OCI-LY1 (cell line): ENCODE measurements at regions not wholly inside any gene's neighbourhood (a gene's known extent, or its start where the extent isn't known, plus 50 kb on each side); places are given as distances from the start of the nearest gene placed in this dataset.
A peak's percentile ranks its signal among the peaks of the same experiment; 100 is the strongest.

Experiments
- H2AFZ ChIP-seq: fragments of 200-600 bp; sonication (generic), shearing (Covaris generic); 2 replicates; pipeline ENCODE4 v1.6.0; 2014; ENCODE audit warnings: antibody characterized with exemption, mild to moderate bottlenecking, low read length
- H3F3A ChIP-seq: fragments of 200-600 bp; sonication (generic), shearing (Covaris generic); 2 replicates; pipeline ENCODE4 v1.6.0; 2014; ENCODE audit warnings: mild to moderate bottlenecking, antibody characterized with exemption, low read length, moderate library complexity; ENCODE audit not compliant: insufficient read depth
- H3K27ac ChIP-seq: fragments of 200-600 bp; sonication (generic); 2 replicates; pipeline ENCODE4 v1.5.1; 2014; ENCODE audit warnings: low read length, mixed run types, mild to moderate bottlenecking, low read depth; ENCODE audit not compliant: poor library complexity, severe bottlenecking
- H3K27me3 ChIP-seq: fragments of 200-600 bp; sonication (generic); 2 replicates; pipeline ENCODE4 v1.6.0; 2014; ENCODE audit warnings: antibody characterized with exemption, mild to moderate bottlenecking, low read length, moderate library complexity; ENCODE audit not compliant: insufficient read depth
- H3K36me3 ChIP-seq: fragments of 200-600 bp; sonication (generic); 2 replicates; pipeline ENCODE4 v1.6.1; 2014; ENCODE audit warnings: mild to moderate bottlenecking, antibody characterized with exemption, low read length, moderate library complexity, mixed read lengths; ENCODE audit not compliant: insufficient read depth
- H3K4me1 ChIP-seq: fragments of 200-600 bp; sonication (generic); 2 replicates; pipeline ENCODE4 v1.5.1; 2014; ENCODE audit warnings: mild to moderate bottlenecking, low read length, moderate library complexity; ENCODE audit not compliant: insufficient read depth, severe bottlenecking
- H3K4me2 ChIP-seq: fragments of 200-600 bp; sonication (generic), shearing (Covaris generic); 2 replicates; pipeline ENCODE4 v1.6.1; 2014; ENCODE audit warnings: low read length
- H3K4me3 ChIP-seq: fragments of 200-600 bp; sonication (generic); 2 replicates; pipeline ENCODE4 v1.5.1; 2014; ENCODE audit warnings: low read length, low read depth, mild to moderate bottlenecking, mixed read lengths; ENCODE audit not compliant: poor library complexity, severe bottlenecking
- H3K79me2 ChIP-seq: fragments of 200-600 bp; shearing (Covaris generic); 2 replicates; pipeline ENCODE4 v1.6.1; 2016; ENCODE audit warnings: mixed run types, low read length, mixed read lengths; ENCODE audit not compliant: insufficient read depth
- H3K9ac ChIP-seq: fragments of 200-600 bp; sonication (generic), shearing (Covaris generic); 2 replicates; pipeline ENCODE4 v1.6.1; 2014; ENCODE audit warnings: mild to moderate bottlenecking, low read length, mixed read lengths
- H3K9me2 ChIP-seq: fragments of 200-600 bp; sonication (generic), shearing (Covaris generic); 2 replicates; pipeline ENCODE4 v1.6.1; 2014; ENCODE audit warnings: low read depth, mild to moderate bottlenecking, low read length, mixed read lengths
- H3K9me3 ChIP-seq: fragments of 200-600 bp; shearing (Covaris generic); 2 replicates; pipeline ENCODE4 v1.6.1; 2014; ENCODE audit warnings: low read length, mixed read lengths
- H4K20me1 ChIP-seq: fragments of 200-600 bp; sonication (generic), shearing (Covaris generic); 2 replicates; pipeline ENCODE4 v1.6.0; 2016; ENCODE audit warnings: mild to moderate bottlenecking, low read length; ENCODE audit not compliant: insufficient read depth
- EZH2 ChIP-seq: fragments of 200-600 bp; sonication (generic), shearing (Covaris generic); IDR thresholded peaks from 2 replicates; pipeline ENCODE4 v1.8.0; 2017; ENCODE audit warnings: borderline replicate concordance, mixed run types, mild to moderate bottlenecking, antibody characterized with exemption, low read length, moderate library complexity, mixed read lengths
- TF ChIP-seq, protein P1 (sequence below): fragments of 200-600 bp; sonication (generic), shearing (Covaris generic); IDR thresholded peaks from 2 replicates; pipeline ENCODE4 v1.5.1; 2017; ENCODE audit warnings: mild to moderate bottlenecking, antibody characterized with exemption, low read length, moderate library complexity, mixed read lengths

DNA sequence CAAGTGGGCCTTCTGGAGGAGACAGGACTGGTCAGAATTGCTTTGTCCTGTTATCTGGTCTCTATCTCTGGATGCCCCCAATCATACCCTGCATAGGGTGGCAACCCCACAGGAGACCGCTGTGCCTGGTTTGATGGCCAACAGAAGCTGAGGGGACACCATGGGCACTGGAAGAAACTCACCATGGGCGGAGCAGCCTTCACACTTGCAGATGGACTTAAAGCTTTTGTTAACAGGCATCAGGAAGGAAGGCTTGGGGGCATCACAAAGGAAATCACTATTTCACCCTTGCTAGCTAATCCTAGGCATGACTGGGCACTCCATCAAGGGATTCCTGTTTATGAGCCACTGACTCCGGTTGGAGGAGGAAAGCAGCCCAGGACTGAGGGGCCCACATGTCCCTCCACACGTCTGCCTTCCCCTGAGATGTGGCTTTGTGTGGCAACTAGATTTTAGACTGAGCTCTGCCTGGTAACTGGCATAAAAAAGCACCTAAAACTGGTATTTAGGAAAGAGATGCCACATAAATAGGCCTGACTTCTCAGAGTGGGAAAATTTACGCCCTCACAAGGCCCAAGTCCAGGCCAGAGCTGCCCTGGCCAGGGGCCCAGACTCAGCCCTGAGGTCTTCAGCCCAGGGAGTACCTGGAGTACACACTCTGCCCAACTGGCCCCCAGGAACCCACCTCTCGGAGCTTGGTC is 57.0 kb upstream of the LYVE1 start:
- no peak overlapping the region for H3K4me3 ChIP-seq
- no peaks in the 10 kb centered on the region for H3K27me3 ChIP-seq
- H3K4me2 ChIP-seq = no peak overlapping the region
- peaks cover 13% of the 10 kb centered on the region for H3K4me1 ChIP-seq
- no peaks in the 10 kb centered on the region for H3K36me3 ChIP-seq
- H3K9me3 ChIP-seq = no peaks in the 10 kb centered on the region
- H3K27ac ChIP-seq = no peak overlapping the region
- H3F3A ChIP-seq = no peaks in the 10 kb centered on the region
- TF ChIP-seq, protein P1, sequence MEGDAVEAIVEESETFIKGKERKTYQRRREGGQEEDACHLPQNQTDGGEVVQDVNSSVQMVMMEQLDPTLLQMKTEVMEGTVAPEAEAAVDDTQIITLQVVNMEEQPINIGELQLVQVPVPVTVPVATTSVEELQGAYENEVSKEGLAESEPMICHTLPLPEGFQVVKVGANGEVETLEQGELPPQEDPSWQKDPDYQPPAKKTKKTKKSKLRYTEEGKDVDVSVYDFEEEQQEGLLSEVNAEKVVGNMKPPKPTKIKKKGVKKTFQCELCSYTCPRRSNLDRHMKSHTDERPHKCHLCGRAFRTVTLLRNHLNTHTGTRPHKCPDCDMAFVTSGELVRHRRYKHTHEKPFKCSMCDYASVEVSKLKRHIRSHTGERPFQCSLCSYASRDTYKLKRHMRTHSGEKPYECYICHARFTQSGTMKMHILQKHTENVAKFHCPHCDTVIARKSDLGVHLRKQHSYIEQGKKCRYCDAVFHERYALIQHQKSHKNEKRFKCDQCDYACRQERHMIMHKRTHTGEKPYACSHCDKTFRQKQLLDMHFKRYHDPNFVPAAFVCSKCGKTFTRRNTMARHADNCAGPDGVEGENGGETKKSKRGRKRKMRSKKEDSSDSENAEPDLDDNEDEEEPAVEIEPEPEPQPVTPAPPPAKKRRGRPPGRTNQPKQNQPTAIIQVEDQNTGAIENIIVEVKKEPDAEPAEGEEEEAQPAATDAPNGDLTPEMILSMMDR = no peak
- TF ChIP-seq EZH2 = no peak
- no peak overlapping the region for H3K9ac ChIP-seq
- no peak overlapping the region for H2AFZ ChIP-seq
- H3K9me2 ChIP-seq = no peaks in the 10 kb centered on the region
- no peaks in the 10 kb centered on the region for H4K20me1 ChIP-seq
- H3K79me2 ChIP-seq = no peaks in the 10 kb centered on the region

DNA sequence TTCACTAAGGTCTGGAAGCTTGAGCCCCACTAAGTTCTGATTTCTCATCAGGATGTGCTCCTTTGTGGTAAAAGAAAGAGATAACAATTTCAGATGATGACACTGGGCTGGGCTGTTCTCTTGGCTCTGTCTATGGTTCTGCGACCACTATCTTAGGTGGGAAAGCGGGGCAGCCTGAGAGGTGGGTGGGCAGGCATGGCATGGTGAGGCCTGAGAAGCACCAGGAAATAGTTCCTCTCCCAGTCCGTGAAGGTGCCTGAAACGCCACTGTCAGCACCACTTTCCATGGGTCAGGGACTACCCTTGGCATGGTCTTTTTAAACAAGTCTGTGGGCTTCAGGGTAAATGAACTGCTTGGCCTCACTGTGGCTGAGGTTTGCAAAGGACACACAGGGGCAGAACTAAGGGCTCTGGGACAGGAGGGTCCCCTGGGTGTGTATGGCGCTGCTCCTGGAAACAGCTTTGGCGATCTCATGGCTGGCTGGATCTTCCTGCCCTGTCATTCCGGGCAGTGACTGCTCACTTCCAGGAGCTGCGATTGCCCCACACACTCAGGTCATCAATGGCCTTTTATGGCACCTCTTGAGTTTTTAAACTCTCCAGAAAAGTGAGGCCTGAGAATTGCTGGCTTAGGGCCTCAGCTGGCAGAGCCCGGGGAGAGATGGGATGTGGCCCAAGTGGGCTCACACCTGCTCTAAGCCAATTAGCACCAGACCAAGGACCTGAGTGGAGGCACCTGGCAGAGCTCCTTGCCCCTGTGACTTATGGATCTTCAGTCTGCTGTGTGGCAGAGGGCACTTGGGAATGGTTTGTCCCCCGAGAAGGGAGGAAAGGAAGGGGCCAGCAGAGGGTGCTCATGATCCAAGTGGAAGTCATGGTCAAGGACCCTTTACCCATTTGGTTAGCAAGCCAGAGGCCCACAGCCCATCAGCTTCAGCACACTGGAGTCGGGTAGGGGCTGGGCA is 55.6 kb upstream of the LYVE1 start:
- Histone ChIP-seq H3K9me2 (no peaks in the 10 kb centered on the region), H4K20me1 (no peaks in the 10 kb centered on the region), H2AFZ (peak overlapping the region; percentile 63; the same call in 1 of the 2 replicates), H3F3A (no peaks in the 10 kb centered on the region), H3K27me3 (no peaks in the 10 kb centered on the region), H3K4me1 (peaks cover 13% of the 10 kb centered on the region), H3K4me2 (peak overlapping the region; percentile 7; the same call in 1 of the 2 replicates), H3K79me2 (no peaks in the 10 kb centered on the region), H3K9ac (no peak overlapping the region), H3K36me3 (no peaks in the 10 kb centered on the region), H3K27ac (no peak overlapping the region), H3K4me3 (no peak overlapping the region), H3K9me3 (no peaks in the 10 kb centered on the region)
- TF ChIP-seq, protein P1 = no peak

DNA sequence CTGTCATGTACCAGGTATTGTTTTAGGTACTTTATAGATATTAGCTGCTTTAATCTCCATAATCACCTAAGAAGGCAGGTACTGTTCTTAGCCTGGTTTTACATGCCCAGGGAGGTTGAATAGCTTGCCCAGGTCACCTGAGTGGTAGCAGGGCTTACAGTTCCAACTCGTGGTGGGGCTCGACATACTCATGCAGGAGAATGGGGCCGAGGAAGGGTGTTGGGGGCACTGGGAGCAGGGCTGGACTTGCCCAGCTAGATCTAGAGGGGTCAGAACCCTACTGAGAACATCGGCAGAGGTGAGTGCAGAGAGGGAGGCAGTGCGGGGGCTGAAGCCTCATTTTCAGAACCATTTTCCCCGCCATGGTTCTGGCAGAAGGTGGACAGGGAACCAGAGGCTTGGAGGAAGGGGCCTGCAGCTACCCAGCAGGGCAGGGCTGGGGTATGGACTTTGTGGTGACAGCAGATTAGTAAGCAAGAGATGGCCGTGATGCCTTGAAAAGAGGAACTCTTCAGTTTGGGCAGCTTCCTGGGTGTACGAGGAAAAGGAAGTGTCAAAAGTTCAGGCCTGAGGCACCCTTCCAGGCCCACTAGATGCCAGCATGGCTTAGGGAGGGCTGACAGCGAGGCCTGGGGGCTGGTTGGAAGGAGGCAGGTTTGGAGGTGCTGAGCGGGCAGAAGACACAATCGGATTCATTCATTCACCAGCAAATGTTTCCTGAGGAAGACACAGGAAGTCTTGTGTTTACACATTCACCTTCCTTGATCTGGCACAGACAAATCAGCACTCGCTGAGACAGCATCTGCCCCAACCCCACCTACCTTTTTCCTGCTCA is 54.7 kb upstream of the LYVE1 start:
- Histone ChIP-seq H2AFZ (peak overlapping the region; percentile 63; the same call in 1 of the 2 replicates), H3K9me3 (no peaks in the 10 kb centered on the region), H3F3A (no peaks in the 10 kb centered on the region), H3K79me2 (no peaks in the 10 kb centered on the region), H3K9me2 (no peaks in the 10 kb centered on the region), H3K9ac (no peak overlapping the region), H3K27me3 (no peaks in the 10 kb centered on the region), H3K4me1 (peaks cover 13% of the 10 kb centered on the region), H4K20me1 (no peaks in the 10 kb centered on the region), H3K27ac (no peak overlapping the region), H3K4me3 (no peak overlapping the region), H3K36me3 (no peaks in the 10 kb centered on the region), H3K4me2 (peak overlapping the region; percentile 7; the same call in 1 of the 2 replicates)
- no peak for TF ChIP-seq EZH2
- TF ChIP-seq, protein P1 = no peak
